ENCODE measurements at regions not wholly inside any gene's neighbourhood (a gene's known extent, or its start where the extent isn't known, plus 50 kb on each side); places are given as distances from the start of the nearest gene placed in this dataset.

GRCh38 chr9:38232895-38233294 lies 159.6 kb upstream of the ALDH1B1 start:
- TF ChIP-seq POLR2A (IDR thresholded peaks at IDR 0.05; ENCODE audit: low read length) (no peak), CTCF (IDR thresholded peaks at IDR 0.05) (no peak), BCL3 (IDR thresholded peaks at IDR 0.05) (no peak), HDAC2 (IDR thresholded peaks at IDR 0.05) (no peak), EHF (CRISPR knock-in tag; IDR thresholded peaks at IDR 0.05) (no peak), REST (IDR thresholded peaks at IDR 0.05) (no peak), SMC3 (IDR thresholded peaks at IDR 0.05) (no peak)

All from A549 (cell line).